Colonic mucosa (tissue), 4 donors: ENCODE measurements at regions not wholly inside any gene's neighbourhood (a gene's known extent, or its start where the extent isn't known, plus 50 kb on each side); places are given as distances from the start of the nearest gene placed in this dataset.

ENCODE experiments used
- DNase-seq: peaks from one replicate; pipeline ENCODE4 v3.0.0-alpha.2; 2020
- H3K27ac ChIP-seq: fragments of 200-600 bp; one replicate; pipeline ENCODE4 v1.8.0; 2021
- H3K27me3 ChIP-seq: fragments of 200-600 bp; one replicate; pipeline ENCODE4 v1.8.0; 2021
- H3K36me3 ChIP-seq: fragments of 200-600 bp; one replicate; pipeline ENCODE4 v1.8.0; 2021
- H3K4me1 ChIP-seq: fragments of 200-600 bp; one replicate; pipeline ENCODE4 v1.8.0; 2021; ENCODE audit warnings: mild to moderate bottlenecking
- H3K4me3 ChIP-seq: fragments of 200-600 bp; one replicate; pipeline ENCODE4 v1.8.0; 2021
- H3K9ac ChIP-seq, 2 donors: one replicate each; pipeline ENCODE4 v1.7.0; 2013; ENCODE audit warnings: control low read depth in 2 of 2, low read depth in 2 of 2, low read length in 2 of 2
- H3K9me3 ChIP-seq: fragments of 200-600 bp; one replicate; pipeline ENCODE4 v1.8.0; 2021
- intact Hi-C: fragments of 100-400 bp; cut with DNase I; formaldehyde crosslinking; loops from one replicate; pipeline ENCODE4 v1.14.1; 2022
- TF ChIP-seq, protein P1 (sequence below): fragments of 200-600 bp; IDR thresholded peaks from one replicate; pipeline ENCODE4 v1.8.0; 2022; ENCODE audit warnings: antibody characterized with exemption, mild to moderate bottlenecking
- donor health status: healthy.
- donor health status: DM: no; HTN: no; CAD: no.
- donor health status: DM: no; HTN: no; CAD: no.

DNA sequence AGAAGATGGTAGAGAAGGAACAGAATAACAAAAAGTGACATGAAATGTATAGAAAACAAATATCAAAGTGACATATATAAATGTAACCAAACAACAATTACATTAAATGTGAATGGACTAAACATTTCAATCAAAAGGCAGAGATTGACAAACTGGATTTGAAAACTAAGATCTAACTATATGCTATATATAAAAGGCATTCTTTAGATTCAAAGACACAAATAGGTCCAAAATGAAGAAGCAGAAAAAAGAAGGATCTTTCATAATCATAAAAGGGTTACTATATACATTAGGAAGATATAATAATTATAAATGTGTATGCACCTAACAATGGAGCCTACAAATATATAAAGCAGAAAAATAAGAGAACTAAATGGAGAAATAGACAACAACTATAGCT is 183.7 kb downstream of the METTL4 start:
- no peak for DNase-seq
- Histone ChIP-seq H3K27me3 (no peaks in the 10 kb centered on the region), H3K9ac (no peak overlapping the region), H3K4me3 (no peak overlapping the region), H3K27ac (no peak overlapping the region), H3K4me1 (no peaks in the 10 kb centered on the region), H3K36me3 (no peaks in the 10 kb centered on the region), H3K9me3 (no peaks in the 10 kb centered on the region)
- TF ChIP-seq, protein P1, sequence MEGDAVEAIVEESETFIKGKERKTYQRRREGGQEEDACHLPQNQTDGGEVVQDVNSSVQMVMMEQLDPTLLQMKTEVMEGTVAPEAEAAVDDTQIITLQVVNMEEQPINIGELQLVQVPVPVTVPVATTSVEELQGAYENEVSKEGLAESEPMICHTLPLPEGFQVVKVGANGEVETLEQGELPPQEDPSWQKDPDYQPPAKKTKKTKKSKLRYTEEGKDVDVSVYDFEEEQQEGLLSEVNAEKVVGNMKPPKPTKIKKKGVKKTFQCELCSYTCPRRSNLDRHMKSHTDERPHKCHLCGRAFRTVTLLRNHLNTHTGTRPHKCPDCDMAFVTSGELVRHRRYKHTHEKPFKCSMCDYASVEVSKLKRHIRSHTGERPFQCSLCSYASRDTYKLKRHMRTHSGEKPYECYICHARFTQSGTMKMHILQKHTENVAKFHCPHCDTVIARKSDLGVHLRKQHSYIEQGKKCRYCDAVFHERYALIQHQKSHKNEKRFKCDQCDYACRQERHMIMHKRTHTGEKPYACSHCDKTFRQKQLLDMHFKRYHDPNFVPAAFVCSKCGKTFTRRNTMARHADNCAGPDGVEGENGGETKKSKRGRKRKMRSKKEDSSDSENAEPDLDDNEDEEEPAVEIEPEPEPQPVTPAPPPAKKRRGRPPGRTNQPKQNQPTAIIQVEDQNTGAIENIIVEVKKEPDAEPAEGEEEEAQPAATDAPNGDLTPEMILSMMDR: no peak
- intact Hi-C loops: no loop called here

DNA sequence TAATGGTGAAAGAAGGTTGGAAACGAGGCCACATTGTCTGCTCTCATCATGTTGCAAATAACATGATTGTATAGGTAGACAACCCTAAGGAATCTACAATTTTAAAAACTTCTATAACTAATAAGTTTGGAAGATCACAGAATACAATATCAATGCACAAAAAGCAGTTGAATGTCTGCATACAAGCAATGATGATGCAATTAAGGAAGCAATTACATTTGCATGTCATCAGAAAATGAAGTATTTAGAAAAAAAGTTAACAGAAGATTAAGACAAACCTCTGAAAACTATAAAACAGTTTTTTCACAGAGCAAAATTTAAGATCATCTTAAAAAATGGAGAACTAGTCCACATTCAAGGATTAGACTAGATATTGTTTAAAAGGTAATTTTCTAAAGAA is 181.1 kb downstream of the METTL4 start:
- Histone ChIP-seq H3K9me3 (no peaks in the 10 kb centered on the region), H3K9ac (no peak overlapping the region), H3K36me3 (no peaks in the 10 kb centered on the region), H3K4me3 (no peak overlapping the region), H3K4me1 (no peaks in the 10 kb centered on the region), H3K27ac (no peak overlapping the region), H3K27me3 (no peaks in the 10 kb centered on the region)
- TF ChIP-seq, protein P1: no peak
- DNase-seq: no peak
- intact Hi-C loops: no loop called here

DNA sequence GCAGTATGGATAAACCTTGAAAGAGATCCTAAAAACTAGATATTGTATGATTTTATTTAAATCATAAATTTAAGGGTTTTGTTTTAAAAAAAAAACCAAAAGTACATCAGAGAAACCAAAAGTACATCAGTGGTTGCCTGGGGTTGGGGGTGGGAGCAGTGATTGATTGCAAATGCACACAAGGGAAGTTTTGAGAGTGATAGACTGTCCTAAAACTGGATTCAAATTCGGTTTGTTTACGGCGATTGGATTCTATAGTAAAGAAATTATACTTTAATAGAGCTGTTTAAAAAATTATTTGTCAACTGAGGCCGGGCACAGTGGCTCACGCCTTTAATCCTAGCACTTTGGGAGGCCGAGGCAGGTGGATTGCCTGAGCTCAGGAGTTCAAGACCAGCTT is 179.8 kb downstream of the METTL4 start:
- DNase-seq: no peak
- intact Hi-C loops: no loop called here
- Histone ChIP-seq H3K9ac (no peak overlapping the region), H3K4me1 (no peaks in the 10 kb centered on the region), H3K27me3 (no peaks in the 10 kb centered on the region), H3K4me3 (no peak overlapping the region), H3K9me3 (no peaks in the 10 kb centered on the region), H3K27ac (no peak overlapping the region), H3K36me3 (no peaks in the 10 kb centered on the region)
- TF ChIP-seq, protein P1: no peak

DNA sequence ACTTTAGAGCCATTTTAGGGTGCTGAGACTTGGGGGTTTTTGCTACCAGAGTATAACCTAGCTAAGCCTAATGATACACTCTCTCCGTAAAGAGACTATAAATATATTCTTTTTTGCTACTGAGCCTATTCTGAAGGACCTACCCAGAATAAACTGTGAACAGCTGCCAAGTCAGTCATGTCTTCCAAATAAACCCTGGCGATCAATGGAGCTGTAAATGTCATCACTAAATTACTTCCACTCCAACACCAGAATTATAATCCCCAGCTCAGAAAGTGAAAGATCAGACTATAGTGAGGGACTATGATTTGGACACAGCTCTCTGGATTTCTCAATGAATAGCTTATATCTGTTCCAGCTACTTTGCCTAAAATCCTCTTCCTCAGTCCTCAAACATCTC is 178.9 kb downstream of the METTL4 start:
- intact Hi-C loops: no loop called here
- Histone ChIP-seq H3K4me1 (no peaks in the 10 kb centered on the region), H3K27ac (no peak overlapping the region), H3K4me3 (no peak overlapping the region), H3K36me3 (no peaks in the 10 kb centered on the region), H3K9me3 (no peaks in the 10 kb centered on the region), H3K9ac (no peak overlapping the region), H3K27me3 (no peaks in the 10 kb centered on the region)
- DNase-seq: no peak
- TF ChIP-seq, protein P1: no peak

DNA sequence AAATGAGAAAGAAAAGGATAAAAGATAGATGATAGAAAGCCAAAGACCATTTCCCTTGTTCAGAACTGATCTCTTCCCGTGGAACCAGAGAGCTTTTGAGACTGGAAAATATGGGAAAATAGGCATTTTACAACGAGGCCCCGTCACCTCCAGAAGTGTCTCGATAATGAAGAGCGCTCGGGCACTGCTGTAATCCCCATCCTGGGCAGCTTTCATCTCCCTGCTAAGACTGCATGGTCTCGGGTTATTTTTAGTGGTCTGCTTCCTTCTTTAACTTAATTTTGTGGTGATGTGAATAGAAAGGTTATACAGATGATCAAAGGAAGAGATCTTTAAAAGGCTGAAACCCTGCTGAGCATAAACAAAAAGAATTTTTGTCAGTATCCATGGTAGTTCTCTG is 176.6 kb downstream of the METTL4 start:
- no peak overlapping the region for H3K27ac ChIP-seq
- H3K4me3 ChIP-seq: no peak overlapping the region
- H3K27me3 ChIP-seq: no peaks in the 10 kb centered on the region
- H3K9me3 ChIP-seq: no peaks in the 10 kb centered on the region
- TF ChIP-seq, protein P1: no peak
- no peak for DNase-seq
- H3K4me1 ChIP-seq: no peaks in the 10 kb centered on the region
- H3K9ac ChIP-seq: no peak overlapping the region
- no peaks in the 10 kb centered on the region for H3K36me3 ChIP-seq
- intact Hi-C loops: no loop called here
